Middle frontal gyrus (tissue), 1 donor: ENCODE measurements at regions not wholly inside any gene's neighbourhood (a gene's known extent, or its start where the extent isn't known, plus 50 kb on each side); places are given as distances from the start of the nearest gene placed in this dataset.

Experiments used
- DNase-seq: peaks from one replicate; pipeline ENCODE4 v3.0.0-alpha.2; 2015; ENCODE audit warnings: low spot score; ENCODE audit errors: extremely low spot score

DNA sequence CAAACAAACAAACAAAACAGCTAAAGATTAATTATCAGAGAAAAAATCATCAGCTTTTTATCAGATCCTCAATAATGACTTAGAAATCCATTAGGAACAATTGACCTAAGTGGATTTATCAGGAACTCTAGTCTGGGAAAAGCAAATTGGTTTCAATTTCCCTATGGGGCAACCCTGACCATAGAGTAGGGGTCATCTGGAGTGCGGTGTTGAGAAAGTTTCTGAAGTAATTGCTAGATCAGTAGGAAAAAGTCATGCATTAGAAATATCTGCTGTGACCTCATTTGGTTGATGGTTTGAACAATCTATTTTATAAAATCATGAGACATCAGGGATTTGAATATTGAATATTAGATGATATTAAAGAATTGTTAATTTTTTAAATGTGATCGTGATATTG, 507.9 kb downstream of the TXNL1 start:
- DNase-seq: no peak

DNA sequence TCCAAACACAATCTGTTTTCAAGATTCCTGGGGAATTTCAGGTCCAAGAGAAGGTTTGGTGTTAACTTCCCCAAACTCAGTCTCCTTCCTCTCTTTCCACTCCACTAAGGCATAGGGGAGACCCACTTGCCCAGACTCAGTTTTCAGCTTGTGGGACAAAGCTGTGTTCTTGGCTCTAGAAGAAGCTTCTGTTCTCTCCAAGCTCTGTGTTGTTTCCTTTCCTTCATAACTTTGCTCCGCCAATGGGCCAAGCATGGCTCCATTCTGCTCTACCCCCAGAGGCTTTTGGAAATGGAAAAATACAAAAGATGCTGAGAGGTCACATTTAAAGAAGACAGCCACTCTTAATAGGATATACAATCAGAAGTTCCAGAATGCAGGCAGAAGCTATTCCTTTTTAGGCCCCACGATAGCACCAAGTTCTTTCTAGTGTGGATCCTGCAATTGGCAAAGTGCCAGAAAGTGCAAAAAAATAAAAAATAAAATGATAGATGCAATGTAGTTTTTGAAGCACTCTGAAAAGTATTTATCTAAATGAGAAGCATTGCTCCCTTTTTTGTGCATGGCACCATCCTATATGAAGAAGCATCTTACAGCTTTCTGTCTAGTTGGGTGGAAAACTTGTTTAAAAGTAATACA, 510.1 kb downstream of the TXNL1 start:
- DNase-seq: no peak

DNA sequence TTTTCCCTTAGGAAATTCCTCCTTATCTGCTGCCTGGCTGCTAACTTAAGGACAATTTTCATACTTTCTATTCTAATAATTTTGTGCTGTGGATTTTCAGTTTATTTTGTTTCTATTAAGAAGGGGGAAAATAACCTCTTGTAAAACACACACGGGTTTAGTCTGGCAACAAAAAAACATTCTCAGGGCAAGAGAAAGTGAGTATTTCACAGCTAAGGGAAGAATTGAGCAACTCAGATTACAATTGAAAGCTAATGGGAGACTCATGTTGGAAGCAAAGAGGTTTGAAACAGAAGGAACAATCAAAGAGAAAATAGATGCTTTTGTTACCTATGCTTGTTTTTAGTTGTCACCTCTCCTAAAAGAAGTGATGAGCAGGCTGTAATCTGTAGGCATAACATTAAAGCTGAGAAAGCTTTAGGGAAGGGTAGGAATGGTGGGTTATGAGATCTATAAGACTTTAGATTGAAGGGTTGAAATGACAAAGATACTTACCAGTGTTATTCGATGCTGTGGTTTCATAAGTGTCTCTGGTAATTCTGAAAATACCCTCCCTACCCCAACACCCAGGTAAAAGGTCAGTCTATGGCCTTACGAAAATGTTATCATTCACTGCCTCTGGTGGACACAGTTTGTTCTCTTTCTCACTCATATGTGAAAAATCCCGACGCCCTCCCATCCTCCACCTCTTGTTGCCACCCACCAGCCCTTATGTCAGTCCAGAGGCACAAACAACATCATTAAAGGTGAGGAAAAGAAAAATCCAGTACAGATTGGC, 510.9 kb downstream of the TXNL1 start:
- no peak for DNase-seq

DNA sequence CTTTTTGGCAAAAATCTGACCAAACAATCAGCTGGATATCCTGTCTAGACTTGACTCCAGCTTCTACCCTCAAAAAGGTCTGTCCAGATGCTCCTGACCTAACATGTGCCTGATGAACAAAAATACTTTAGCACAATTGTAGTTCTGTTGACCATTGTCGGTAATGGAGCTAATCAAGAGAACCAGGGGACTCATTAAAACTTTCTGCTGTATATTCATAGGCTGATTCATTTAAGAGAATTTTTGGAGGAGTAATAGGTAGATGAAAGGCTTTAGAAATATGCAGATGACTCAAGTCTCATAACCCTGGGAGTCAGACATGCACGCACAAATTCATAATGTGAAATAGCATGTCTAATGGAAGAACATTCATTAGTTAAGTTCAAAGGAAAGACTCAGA, 514.2 kb downstream of the TXNL1 start:
- no peak for DNase-seq

DNA sequence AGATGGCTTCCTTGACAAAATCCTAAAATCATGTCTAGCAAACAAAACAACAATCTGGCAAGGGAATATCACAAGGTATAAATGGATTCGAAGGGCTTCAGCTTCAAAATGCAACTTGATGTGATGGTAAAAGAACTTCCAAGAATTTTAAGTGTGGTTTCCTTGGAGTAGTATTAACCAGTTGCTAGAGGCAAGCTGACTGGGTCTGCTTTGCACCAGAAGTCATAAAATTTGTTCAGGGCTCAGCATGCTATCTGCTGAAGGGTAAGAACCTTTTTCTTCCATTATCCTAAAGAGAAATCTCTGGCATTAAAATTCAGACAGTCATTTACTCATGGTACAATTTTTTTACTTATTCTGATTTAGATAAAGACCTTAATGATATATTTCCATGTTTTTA, 516.7 kb downstream of the TXNL1 start:
- no peak for DNase-seq

DNA sequence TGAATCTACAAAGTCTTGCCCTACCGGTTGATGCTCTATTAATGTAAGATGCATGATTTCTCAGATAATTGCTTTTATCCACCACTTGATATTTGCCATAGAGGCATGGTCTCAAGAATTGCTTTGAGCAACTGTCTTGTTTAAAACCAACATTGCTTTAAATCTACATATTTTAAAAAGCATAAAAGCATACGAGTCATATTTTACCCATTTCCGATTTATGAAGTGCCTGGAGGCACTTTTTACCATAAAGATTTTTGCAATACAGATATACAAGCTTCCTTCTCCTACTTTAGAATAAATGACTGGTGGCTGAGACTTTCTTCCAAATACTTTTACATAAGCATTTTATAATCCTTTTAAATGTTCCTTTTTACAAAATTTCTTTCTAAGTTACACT, 517.6 kb downstream of the TXNL1 start:
- no peak for DNase-seq

DNA sequence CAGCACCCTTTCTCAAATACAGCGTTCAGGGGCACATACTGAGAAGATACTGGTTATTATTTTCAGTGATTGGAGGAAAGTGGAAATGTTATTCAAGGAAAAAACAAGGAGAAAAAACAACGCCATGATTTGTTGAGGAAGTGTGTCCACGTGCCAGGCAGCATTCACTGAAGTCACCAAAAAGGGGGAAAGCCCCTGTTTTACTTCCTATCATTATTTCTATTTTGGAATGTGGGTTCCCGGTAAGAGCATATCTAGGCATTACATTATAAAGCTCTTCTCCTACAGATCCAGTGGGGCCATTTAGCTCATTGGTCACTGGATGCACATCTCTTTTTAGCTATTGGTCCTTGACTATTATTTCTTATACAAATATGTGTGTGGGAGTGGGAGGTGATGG, 518.7 kb downstream of the TXNL1 start:
- DNase-seq: no peak

DNA sequence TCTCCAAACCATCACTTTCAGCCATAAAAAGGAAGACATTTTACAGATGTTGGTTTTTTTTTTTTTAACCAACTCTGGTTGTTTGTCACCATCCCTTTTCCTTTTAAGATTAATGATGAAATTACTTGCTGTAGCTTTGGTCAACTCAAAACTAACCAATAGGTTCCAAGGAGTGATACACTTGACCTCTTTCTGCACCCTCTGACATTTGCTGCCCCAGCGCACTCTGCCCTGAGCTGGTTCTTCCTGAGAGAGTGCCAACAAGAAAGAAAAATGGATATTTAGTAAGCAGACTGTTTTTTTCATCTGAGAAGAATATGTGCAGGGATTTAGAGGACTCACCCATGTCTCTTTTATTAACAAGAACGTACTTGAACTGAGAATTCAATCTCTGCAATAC, 520.0 kb downstream of the TXNL1 start:
- DNase-seq: no peak

DNA sequence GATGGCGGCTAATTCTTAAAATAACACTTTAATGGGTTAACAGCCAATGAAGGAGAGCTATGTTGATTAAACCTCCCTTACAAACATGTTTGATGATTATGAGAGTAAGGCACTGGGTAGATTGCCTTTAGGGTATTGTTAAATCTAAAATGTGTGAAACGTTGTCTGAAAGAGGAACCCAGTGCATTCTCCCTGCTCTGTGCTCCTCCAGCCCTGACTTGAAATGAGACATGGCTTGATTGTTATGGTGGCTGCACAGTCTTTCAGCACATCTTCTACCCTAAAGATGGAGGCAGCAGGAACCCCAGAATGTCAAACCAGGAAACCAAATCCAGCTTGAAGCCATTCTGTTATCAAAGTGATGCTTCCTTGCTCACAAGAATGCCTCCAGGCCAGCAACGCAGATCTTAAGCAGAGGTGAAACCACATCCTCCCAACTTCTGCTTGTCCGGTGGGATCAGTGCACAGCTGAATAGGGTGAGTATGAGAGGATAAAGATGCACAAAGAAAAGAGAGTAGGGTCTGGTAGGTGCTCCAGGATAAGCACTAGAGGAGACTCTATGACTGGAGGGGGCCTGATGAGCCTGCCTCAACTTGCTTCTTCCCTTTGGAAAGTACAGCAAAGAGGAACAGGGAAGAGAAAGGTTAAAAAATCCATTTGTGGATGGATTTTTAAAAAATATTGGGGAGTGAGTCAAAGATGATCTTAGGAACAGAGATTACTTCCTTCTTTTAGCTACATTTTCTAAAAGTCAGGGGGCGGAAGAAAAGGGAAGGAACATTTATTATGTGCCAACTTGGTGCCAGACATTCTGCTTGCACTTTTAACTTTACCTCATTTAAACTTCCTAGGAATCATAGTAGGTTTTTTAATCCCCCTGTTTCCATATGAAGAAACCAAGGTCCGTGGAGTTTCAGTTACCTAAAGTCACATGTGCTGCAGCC, 523.0 kb downstream of the TXNL1 start:
- no peak for DNase-seq

DNA sequence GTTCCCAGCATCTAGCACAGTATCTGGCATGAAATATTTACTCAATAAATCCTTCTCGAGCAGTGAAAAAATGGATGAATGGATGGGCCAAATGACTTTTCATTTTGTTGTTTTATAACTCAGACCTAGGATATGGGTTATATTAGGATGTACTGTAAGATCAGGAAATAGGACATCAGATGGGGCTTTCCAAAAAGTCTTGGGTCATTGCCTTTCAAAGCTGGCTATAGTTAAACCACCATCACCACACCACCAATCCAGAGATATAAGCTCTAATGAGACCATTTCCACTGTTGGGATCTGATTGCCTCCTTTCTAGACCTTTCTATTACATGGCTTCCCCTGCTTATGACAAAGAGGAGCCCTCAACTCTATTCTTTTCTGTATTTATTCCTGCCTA, 525.0 kb upstream of the TCF4 start:
- DNase-seq: no peak

DNA sequence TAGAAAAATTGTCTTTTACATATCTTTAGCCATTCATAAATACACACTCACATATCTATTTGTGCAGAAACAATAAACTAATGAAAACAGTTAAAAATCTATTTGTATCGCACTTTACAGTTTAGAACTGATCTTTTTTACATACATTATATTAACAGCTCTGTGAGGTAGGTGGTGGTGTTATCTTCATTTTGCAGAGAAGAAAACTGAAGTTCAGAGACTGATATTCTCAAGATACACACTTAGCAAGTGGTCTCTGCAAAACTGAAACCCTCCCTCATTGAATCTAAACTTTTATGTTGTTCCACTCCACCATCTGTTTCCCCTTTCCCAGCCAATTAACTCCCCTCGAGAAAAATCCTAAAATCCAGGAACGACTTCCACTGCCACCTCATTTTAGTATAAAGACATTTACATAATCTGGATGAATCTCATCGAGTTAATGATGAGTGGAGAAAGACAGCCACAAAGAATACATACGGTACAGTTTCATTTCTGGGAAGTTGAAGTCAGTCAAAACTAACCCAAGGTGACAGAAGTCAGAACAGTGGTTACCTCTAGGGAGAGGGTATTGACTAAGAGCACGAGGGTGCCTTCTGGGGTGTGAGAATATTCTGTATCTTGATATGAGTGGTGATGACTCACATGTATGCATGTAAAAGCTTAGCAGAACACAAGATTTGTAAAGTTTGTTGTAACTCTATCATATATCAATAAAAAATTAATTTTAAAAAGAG, 524.2 kb upstream of the TCF4 start:
- DNase-seq: no peak

DNA sequence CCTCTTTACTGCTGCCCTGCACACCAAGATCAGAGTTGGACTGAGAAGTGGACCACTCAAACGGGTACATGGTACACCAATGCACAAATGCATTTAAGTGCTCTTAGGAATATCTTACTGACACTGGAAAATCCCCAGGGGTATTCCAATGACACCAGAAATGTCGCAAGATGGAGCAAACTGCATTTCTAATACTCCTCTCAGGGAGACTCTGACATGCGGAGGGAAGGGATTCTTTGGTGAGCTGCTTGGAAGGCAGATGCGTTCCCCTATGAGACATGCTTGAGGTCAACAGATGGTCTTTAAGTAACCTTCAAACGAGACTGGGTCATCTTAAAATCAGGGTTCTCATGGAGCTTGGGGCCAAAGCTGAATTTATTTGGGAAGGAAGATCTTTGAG, 521.8 kb upstream of the TCF4 start:
- DNase-seq: no peak

DNA sequence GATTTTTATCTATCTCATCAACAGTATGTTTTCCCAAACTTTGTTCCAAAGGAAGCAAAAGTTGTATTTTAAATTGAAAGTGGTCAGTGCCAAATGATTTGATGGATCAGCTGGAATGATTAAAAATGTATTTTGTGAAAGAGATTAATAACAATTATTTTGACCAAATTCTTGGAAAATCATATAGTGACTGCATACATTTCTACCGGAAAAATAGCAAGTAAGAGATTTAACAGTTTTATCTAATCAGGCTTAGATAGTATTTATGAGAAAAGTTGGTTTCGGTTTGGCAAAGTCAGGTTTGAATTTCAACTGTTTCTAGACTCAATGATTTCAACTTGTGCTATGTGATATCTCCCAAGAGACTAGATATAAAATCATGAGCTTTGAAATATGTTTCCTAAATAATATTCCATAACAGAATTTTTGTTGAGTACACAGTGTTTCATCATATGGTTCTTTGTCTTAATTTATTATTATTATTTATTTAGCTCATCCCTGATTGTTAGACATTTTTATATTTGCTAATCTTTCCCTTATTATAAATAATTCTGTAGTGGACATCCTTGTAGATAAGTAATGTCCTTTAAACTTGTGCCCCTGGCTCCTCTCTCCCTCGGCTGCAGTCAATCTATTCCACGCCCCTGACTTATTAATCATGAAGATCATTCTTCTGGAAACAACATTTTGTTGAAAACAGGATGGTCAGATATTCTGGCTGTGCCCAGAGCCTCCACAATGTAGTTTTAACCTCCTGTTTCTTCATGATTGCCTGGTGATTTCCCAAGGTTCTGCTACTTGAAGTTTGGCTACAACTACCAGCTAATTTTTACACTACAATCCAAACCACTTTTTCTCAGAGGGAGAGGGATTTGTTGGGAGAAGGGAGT, 520.7 kb upstream of the TCF4 start:
- no peak for DNase-seq

DNA sequence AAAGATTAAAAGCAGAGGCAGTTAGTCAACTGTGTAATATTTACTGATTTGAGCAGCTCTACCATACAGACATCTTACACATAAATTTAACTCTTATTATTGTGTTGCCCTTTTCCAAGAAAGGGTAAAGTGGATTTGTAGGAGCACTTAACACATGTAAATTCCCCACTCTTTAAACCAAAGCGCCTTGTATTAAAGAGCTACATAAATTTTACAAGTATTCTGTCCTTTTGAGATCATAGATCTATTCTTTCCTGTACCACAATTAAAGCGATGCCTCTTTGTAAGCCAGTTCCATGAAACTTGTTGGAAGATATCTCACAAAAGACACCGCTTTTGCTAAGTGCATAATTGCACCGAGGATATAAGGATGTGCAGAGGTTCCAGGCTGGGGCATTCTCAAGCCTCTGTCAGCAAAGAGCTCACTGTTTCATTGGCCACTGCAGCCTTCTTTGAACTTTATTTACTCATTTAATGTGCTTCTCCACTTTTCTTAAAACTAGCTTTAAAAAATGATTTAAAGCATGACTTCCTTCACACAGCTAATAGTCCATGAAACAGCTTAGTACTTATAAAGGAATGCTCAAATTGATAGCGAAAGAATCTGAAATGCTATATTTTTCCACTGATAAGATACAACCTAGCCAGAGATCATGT, 520.0 kb upstream of the TCF4 start:
- no peak for DNase-seq

DNA sequence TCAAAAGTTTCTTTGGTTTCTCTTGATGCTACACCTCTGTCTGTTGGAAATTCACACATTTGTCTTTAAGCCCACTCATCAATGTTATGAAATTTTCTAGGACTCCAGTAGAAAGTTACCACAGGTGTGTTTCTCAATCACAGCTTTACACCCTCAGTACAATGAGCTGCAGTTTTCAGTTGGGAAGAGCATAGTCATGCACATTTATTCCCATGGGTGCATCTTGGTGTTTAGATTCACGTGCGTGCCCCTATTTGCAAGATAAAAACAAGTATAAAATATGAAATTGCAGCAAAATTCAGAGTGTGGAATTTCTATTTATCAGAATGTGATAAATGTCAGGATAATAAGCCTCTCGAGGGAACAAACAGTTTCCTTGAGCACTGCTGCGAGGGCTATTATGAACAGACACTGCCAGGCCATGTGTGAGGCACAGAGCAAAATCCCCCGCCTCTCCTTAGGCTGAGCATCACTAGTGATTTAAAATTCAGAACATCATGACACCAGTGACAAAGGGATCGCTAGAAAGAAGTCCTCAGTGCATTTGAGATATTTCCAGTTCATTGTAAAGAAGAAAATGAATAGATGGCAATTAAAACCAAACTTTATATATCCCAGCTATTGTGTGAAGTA, 512.2 kb upstream of the TCF4 start:
- DNase-seq: no peak

DNA sequence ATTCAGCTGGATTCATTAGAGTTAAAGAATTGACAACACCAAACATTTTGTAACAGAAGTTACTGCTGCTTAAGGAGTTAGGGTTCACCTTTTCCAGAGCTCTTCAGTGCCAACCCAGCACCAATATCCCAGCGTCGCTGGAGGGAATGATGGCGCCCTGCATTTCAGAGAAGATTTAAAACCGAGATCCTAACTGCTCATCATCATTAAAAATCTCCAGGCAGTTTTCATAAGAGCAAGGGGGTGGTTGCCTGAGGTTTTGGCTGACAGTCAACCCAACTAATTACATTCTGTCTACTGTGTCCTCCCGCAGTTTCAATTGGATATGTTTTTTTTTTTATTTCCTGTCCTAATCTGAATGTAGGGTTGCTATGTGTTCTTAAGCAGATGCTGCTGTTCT, 509.6 kb upstream of the TCF4 start:
- DNase-seq: no peak

DNA sequence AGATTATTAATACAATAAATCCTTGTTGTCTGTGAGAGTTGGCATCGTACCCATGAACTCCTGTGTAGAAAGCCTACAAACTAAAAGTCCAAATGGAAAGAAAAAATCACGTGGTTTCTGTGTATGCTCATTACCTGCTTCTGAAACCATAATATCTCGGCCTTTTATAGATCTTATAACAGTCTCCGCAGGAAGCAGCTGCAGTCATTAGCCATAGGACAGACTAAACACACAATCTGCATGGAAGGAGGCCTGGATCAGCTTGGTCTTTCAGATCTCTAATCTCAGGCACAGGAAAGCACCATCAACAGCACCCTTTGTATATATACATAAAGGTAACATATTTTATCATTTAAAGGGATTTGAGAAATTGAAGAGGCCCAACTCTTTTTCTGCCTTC, 508.9 kb upstream of the TCF4 start:
- DNase-seq: no peak

DNA sequence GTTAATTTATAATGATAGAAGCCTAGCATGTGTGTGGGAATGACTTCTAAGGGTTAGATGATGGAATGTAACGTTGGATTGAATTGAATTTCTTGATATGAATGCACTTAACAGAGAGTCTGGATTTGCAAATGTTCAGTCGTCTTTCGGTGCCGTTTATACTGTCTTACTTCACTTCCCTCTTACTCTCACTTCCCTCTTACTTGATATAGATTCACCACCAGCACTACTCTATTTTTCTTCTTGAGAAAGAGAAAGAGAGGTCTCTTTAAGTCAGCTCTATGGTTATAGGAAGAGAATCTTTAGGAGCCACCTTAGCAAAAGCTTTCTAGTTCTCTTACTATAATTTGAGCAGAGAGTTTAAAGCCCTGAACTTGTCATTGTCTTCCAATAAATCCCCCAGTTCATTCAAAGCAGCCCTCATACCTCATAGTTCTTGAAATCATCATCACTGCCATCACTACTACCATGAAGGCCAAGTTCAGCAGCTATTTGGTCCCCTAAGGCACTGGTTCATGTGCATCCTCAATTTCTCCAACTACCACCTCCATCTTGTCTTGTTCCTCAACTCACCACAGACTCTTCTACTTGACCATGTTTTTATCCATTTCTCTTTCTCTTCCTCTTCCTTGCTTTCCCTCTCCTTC, 501.7 kb upstream of the TCF4 start:
- no peak for DNase-seq

DNA sequence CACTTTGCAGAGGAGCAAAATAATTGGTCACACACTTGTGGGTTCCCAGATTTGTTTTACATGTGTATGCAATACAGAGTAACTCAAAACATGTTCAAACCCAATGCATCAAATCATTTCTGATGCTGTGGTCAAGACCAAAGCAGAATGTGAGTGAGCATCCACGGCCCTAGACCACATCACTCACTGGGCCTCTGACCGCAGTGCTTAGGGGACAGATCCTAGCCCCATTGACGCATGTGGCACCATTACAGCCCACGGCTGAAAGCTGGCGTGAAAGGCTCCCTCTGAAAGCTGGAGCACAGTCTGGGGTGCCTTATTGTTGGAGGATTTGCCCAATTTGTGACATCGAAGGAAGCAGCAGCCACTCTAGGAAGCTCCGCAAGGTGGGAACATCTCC, 498.8 kb upstream of the TCF4 start:
- DNase-seq: no peak
